ENCODE measurements at regions not wholly inside any gene's neighbourhood (a gene's known extent, or its start where the extent isn't known, plus 50 kb on each side); places are given as distances from the start of the nearest gene placed in this dataset.

DNA sequence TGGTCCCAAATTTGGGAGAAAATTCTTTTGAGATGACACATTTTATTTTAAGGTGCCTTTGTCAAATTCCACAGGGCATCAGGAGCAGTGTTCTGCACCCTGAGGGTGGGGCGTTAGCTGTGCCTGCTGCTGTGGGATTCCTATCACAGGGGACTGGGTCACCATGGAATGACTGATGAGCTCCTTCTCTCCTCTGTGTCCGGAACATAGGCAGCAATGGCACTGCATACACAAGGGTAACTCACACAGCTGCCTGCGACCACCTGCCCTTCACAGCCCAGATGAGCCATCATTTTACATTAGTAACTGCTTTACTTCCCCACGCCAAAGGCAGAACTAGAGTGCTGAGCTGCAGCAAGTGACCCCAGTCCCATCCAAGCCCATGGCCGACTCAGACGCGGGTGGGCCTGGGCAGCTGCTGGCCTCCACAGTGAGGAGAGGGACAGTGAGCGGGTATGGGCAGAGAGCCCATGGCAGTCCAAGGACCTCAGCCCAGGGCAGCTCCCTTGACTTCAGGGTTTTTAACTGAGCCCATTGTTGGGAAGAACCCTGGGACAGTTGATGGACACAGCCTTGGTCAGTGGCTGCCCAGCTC is 93.7 kb downstream of the GADD45G start:
- no peak for DNase-seq

DNA sequence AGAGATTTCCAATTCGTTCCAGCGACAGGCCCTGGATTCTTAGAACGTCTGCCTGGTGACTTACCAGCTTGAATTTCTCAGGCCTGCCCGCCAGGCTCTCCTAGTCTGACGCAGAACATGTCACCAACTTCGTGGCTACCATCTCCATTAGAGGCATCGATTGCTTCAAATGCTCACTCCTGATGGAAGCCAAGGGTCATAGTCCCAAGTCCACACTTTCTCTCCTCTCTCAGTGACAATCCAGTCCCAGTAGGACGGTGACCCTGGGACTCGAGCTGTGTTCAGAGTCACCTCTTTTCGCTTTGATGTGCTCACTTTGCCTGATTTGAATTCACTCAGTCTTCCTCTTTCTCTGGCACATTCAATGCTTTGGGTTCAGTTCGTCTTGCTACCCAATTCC is 94.8 kb downstream of the GADD45G start:
- no peak for DNase-seq

DNA sequence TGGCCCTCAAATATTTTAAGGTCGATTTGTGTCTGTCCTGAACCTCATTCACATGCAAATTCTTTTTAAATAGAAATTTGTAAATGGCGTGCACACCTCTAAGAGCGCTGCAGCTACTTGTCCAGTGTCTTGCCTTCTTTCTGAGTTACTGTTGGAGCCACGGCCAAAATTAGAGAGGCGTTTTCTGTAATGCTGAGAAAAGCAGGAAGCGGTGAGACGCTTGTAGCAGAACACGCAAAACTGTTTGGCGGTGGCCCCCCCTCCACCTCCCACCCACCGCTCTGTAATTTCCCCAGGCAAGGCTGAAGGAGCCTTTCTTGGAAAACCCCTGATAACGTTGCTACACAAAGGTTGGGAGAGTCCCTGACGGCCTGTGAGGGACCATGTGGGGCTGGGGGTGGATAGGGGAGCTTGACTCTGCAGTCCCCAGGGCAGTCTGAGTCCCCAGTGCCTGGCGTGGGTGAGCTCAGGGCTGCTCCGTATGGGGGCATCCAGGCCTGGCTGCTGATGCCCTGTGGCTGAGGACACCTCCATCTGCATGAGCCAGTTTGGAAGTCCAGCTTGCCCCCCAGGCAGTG is 96.5 kb downstream of the GADD45G start:
- no peak for DNase-seq

- no peak for DNase-seq
Observed at GRCh38 chr9:89702401-89702800, 97.6 kb downstream of the GADD45G start.

DNA sequence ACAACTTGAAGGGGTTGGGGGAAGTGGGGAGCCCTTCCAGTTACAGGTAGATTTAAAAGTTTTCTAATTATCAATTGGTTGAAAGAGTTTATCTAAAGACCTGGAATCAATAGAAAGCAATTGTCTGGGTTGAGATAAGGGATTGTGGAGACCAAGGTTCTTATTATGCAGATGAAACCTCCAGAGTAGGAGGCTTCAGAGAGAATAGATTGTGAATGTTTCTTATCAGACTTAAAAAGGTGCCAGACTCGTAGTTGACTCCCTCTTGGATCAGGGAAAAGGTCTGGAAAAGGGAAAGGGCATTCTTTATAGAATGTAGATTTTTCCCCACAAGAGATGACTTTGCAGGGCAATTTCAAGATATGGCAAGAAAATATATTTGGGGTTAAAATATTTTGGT is 100.8 kb downstream of the GADD45G start:
- DNase-seq, result no peak

DNA sequence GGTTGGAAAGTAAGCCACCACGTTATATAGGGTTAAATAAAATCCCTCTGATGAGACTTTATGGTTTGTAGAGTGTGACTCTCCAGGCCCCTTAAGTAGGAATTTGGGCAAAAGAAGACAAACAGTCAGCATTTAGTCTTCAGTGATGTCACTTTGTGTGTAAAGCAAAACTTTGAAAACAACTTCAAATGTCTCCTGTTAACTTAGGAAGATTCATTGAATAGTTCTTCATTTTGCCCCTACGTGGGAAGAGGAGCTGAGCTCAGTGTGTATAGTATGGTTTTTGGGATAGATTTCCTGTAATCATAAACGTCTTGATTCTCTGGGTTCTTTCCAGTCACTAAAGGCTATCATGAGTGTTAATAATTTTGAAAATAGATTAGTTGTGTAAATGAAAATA is 101.3 kb downstream of the GADD45G start:
- DNase-seq, result no peak

DNA sequence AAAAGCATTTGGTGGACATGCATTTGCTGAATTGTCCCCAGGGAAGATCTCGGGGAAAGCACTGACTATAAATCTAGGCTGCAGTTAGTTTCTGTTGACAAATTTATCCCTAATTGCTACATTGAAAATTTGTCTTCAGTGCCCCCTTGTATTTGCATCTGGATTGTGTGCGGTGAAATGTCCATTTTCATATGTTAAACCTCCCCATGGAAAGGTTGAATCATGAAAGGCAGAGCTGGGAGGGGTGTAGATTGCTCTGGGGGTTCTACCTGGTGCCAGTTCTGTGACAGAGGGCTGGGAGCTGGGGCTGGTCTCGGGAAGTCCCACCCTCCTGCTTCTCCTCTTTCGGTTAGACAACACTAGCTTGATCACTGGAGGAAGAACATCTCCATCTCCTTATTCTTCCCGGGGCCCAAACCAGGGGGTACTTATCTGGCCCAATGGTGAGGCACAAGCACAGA is 101.9 kb downstream of the GADD45G start:
- DNase-seq, result no peak

- DNase-seq, result no peak
Observed at GRCh38 chr9:89710697-89711096, 105.9 kb downstream of the GADD45G start.

DNA sequence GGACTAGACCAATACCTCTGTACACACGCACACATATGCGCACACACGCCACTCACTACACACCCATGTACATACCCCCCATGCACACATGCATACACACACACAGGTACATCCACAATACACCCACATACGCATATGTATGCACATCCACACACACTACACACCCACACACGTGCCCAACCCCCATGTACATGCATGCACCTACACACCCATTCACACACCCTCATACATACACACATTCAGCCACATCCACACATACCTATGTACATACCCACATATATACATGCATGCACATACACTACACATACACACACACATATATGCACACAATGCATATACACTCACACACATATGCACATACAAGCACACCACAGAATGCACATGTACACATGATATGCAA is 107.1 kb downstream of the GADD45G start:
- no peak for DNase-seq

- no peak for DNase-seq
Observed at GRCh38 chr9:89712283-89712682, 107.5 kb downstream of the GADD45G start.

- no peak for DNase-seq
Observed at GRCh38 chr9:89714321-89714720, 109.5 kb downstream of the GADD45G start.

- no peak for DNase-seq
Observed at GRCh38 chr9:89715318-89715858, 110.6 kb downstream of the GADD45G start.

DNA sequence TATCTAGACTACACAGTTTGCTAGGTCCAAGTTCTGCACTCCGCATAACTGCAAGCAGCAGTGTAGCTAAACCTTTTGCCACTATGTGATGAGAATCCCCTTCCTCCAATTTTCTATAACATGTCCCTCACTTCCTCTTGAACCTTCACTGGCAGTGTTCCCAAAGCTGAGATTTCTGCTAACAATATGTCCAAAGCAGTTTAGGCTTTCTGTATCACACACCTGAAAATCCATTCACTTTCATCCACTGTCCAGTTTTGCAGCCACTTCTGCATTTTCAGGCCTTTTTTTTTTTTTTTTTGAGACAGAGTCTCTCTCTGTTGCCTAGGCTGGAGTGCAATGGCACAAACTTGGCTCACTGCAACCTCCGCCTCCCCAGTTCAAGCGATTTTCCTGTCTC is 111.1 kb downstream of the GADD45G start:
- DNase-seq, result no peak

DNA sequence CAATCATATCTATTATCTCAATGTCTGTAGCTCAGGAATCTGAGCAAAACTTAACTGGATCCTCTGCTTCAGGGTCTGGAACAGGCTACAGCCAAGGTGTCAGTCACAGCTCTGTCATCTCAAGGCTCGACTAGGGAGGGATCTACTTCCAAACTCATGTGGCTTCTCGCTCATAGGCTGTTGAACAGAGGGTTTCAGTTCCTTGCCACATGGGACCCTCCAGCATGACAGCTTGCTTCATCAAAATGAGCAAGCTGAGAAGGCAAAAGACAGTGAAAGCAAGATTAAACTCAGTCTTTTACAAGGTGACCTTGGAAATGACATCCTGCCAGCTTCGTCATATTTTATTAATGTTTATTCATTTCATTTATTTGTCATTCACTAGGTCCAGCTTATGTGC is 111.7 kb downstream of the GADD45G start:
- DNase-seq, result no peak

GRCh38 chr9:89718176-89718575 is 113.4 kb downstream of the GADD45G start:
- no peak for DNase-seq

- DNase-seq, result no peak
Observed at GRCh38 chr9:89718651-89719050, 113.8 kb downstream of the GADD45G start.

- DNase-seq, result no peak
Observed at GRCh38 chr9:89719202-89719601, 114.4 kb downstream of the GADD45G start.

DNA sequence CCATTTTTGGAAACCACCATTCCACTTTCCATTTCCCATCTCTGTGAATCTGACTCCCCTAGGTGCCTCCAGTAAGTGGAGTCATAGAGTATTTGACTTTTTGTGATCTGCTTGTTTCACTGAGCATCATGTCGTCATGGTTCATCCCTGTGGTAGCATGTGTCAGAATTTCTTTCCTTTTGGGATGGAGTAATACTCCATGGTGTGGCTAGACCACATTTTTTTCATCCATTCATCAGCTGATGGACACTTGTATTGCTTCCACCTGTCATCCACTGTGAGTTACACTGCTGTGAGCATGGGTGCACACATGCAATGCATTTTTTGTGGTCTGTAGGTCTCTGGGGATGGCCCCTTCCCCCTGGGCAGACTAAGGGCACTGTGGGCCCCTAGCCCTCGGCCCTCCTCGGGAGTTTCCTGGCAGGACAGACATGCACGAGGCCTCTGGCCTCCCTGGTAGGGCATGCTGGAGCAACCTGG is 115.9 kb downstream of the GADD45G start:
- no peak for DNase-seq

GRCh38 chr9:89721176-89721700 is 116.4 kb downstream of the GADD45G start:
- DNase-seq, result no peak

GRCh38 chr9:89721971-89722530 is 117.2 kb downstream of the GADD45G start:
- no peak for DNase-seq

GRCh38 chr9:89722712-89723111 is 117.9 kb downstream of the GADD45G start:
- no peak for DNase-seq

GRCh38 chr9:89723469-89724100 is 118.8 kb downstream of the GADD45G start:
- DNase-seq, result no peak

GRCh38 chr9:89724659-89725058 is 119.8 kb downstream of the GADD45G start:
- no peak for DNase-seq

- DNase-seq, result no peak
Observed at GRCh38 chr9:89725271-89725670, 120.5 kb downstream of the GADD45G start.
